Kidney glomerular epithelial cell (primary cell): ENCODE measurements at regions not wholly inside any gene's neighbourhood (a gene's known extent, or its start where the extent isn't known, plus 50 kb on each side); places are given as distances from the start of the nearest gene placed in this dataset.
"Not testable (repeated sequence)": the region's sequence is repeated elsewhere in the genome, so short reads cannot be mapped to it uniquely, and the experiment has no call there.

Experiments used
- DNase-seq: peaks from one replicate; lab custom pipeline; 2025; lab: John Stamatoyannopoulos, UW

- no peak for DNase-seq
Measured at GRCh38 chr2:20499387-20499786, 52.5 kb downstream of the RHOB start.

- DNase-seq: no peak
Measured at GRCh38 chr2:20501974-20502373, 55.1 kb downstream of the RHOB start.

- not testable (repeated sequence) for DNase-seq
Measured at GRCh38 chr2:20502496-20502895, 55.6 kb downstream of the RHOB start.

DNA sequence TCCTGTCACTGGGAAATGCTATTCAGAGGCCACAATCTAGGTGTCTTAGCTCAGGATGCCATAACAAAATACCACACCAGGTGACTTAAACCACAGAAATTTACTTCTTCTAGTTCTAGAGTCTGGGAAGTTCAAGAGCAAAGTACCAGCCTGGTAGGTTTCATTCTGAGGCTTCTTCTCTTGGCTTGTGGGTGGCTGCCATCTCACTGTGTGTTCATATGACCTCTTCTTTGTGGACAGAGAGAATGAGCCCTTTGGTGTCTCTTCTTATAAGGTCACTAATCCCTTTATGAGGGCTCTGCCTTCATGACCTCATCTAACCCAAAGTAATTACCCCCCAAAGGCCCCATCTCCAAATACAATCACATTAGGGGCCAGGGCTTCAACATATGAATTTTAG lies 57.3 kb downstream of the RHOB start:
- DNase-seq: no peak

DNA sequence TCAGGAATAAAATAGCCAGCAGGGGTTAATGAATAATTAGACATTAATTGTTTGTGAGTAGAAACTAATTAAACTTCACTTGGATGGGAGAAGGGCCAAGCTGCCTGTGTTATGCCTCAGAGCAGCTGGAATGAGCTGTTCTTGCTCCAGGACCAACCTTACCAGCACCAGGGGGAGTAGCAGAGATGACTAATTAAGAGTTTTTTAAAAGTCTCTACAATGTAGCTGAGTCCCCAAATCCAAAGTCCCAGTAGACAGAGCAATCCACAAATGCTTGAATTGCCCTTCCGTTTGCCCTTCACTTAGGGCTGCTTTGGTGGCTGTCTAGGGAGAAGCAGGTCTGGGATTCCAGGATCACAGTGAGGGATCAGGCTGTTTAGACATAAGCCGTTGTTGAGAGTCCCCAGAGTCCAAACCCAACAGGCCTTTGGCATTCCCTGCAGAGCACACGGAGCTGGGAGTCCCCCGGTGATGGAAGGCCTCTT lies 59.4 kb downstream of the RHOB start:
- DNase-seq: peak; percentile 34

DNA sequence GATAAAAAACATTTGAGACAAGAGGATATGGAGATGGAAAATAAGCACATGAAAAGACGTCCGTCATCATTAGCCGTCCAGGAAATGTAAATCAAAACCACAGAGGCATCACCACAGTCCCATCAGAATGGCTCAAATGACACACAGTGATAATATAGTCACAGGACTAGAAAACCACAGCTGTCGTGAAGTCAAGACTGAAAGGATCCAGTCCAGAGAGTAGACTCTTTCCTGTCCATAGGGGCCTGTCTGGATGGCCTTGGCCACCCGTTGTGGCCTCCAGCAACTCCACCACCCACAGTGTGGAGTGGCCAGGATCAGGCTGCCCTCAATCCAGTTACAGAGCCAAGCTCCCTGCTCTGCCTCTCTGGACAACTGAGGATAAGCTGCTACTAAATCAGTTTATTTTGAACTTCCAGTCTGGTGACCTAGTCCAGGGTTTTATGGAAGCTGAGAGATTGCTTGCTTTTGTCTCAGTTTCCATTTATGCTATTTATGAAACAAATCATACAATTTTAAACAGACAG lies 60.4 kb downstream of the RHOB start:
- no peak for DNase-seq

DNA sequence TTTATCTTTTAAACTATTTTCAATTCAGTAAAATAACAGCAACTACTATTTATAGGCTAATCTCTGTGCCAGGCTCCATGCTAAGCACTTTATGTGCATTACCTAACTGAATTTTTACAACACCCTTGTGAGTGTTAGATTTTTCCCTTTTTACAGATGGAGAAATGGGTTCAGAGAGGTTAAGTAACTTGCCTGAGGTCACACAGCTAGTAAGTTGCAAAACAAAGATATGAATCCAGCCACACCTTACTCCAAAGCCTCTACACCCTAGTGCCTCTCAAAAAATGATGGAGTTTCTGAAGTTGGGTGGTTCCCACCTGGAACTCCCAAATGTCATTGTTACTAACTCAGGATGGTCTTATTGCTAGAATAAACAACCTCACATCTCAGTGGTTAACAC lies 60.8 kb downstream of the RHOB start:
- no peak for DNase-seq

DNA sequence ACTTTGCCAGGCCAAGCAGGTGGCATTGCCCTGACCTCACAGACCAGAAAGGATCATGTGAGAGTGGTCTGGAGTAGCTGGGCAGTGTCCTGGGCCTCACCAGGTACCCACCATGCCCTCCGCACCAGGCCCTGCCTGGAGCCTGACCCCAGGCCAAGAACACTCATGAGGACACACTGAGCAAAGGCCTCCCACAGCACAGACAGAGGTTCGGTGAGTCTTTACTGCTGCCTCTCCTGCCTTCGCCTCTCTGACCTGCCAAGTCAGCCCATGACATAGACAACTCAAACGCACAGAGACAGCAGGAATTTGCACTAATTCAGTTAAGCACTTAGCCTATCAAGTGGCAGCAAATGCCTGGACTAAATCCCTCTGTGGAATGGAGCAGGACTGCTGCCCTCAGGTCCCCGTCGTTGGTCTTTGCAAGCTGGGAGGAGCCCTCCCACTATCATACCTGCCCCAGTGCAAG lies 62.5 kb downstream of the RHOB start:
- no peak for DNase-seq

- DNase-seq: peak; percentile 89
Measured at GRCh38 chr2:20509770-20510490, 63.1 kb downstream of the RHOB start.

- DNase-seq: no peak
Measured at GRCh38 chr2:20511130-20511529, 64.3 kb downstream of the RHOB start.

- DNase-seq: no peak
Measured at GRCh38 chr2:20512061-20512605, 65.3 kb downstream of the RHOB start.

DNA sequence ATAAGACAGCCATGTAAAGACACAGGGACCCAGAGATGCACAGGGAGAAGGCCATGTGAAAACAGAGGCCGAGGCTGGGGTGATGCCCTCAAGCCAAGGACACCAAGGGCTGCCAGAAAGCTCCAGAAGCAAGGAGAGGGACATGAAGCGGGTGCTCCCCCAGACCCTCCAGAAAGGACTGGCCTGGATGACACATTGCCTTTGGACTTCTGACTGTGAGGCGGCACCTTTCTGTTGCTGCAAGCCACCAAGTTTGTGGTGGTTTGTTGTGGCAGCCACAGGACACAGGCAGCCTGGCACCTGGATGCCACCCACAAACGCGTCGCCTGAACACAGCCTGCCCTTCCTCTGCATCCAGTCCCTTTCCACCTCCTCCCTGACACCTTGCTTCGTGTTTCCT lies 67.1 kb downstream of the RHOB start:
- no peak for DNase-seq

DNA sequence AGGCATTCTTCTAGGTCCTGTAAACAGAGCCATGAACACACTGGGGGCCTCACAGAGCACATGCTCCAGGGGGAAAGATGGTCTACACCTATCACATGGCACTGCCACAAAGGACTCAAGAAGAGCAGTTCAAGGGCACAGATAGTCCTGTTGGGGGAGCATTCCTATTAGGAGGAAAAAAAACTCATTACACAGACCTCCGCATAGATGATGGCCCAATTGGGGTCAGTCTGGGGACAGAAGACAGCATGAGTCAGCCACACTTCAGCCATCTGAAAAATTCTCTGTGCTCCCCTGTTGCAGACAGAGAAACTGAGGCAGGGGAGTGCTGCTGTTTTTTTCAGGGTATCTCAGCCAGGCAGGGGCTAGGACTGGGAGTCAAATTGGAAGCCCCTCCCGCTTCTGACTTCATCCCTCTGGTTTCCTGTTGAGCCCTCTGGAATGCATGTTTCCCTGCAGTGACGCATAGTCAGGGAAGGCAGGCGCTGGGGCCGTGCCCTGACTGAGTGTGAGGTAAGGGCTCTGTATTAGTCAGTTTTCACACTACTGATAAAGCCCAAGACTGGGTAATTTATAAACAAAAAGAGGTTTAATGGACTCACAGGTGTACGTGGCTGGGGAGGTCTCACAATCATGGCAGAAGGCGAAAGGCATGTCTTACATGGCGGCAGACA lies 67.9 kb downstream of the RHOB start:
- peak; percentile 87 for DNase-seq

- DNase-seq: no peak
Measured at GRCh38 chr2:20515290-20516220, 68.7 kb downstream of the RHOB start.

- no peak for DNase-seq
Measured at GRCh38 chr2:20516291-20516645, 69.4 kb downstream of the RHOB start.

GRCh38 chr2:20516646-20517341 lies 69.9 kb downstream of the RHOB start:
- peak; percentile 44 for DNase-seq

- DNase-seq: no peak
Measured at GRCh38 chr2:20519309-20519708, 72.4 kb downstream of the RHOB start.

DNA sequence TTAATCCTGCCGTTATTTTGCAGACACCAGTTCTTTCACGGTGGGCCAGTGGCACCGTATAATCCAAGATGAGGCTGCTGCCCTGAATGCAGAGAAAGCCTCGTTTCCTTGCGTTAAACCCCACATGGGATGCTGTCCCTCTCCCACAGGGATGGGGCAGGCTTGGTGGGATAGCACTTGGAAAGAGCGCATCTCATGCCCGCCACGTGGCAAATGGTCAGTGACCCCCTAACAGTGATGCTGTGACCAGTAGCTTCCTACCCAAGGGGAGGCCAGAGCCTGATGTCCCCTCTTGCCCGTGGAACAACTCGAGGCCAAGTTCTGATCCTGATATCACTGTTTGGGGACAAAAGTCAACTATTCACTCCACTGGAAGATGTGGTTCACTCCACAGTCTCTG lies 73.3 kb downstream of the RHOB start:
- DNase-seq: no peak

GRCh38 chr2:20521193-20521592 lies 74.3 kb downstream of the RHOB start:
- DNase-seq: no peak

GRCh38 chr2:20521682-20522189 lies 74.9 kb downstream of the RHOB start:
- no peak for DNase-seq
